Fibroblast of villous mesenchyme (primary cell): ENCODE measurements at regions not wholly inside any gene's neighbourhood (a gene's known extent, or its start where the extent isn't known, plus 50 kb on each side); places are given as distances from the start of the nearest gene placed in this dataset.

Experiments used
- DNase-seq: peaks from one replicate; pipeline ENCODE4 v3.0.0-alpha.2; 2010; ENCODE audit warnings: low read depth
- H3K4me3 ChIP-seq: 2 replicates; pipeline ENCODE4 v1.5.1; 2011; ENCODE audit warnings: low read depth, mild to moderate bottlenecking, low read length
- TF ChIP-seq, protein P1 (sequence below): IDR thresholded peaks from 2 replicates; pipeline ENCODE4 v1.5.1; 2012; ENCODE audit warnings: low read depth, mild to moderate bottlenecking, low read length; ENCODE audit not compliant: insufficient read depth

DNA sequence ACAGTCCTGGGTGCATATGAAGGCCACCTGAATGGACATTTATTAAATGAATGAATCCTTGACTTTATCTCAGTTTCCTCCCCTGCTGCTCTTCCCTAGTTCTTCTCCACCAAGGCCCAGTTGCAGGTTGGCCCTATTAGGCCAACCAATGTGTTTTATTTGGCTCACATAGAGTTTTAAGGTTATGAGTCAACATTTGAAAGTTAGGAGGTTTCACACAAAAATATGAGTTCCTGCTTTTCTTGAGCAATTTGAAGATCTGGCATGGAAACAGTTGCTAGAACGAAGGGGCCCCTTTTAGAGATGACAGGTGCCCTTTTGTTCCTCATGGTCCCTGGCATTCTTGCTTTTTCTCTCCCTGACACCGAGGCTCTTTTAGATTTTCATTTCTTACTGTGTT, 83.0 kb upstream of the PDZRN3 start:
- H3K4me3 ChIP-seq: no peak overlapping the region
- TF ChIP-seq, protein P1, sequence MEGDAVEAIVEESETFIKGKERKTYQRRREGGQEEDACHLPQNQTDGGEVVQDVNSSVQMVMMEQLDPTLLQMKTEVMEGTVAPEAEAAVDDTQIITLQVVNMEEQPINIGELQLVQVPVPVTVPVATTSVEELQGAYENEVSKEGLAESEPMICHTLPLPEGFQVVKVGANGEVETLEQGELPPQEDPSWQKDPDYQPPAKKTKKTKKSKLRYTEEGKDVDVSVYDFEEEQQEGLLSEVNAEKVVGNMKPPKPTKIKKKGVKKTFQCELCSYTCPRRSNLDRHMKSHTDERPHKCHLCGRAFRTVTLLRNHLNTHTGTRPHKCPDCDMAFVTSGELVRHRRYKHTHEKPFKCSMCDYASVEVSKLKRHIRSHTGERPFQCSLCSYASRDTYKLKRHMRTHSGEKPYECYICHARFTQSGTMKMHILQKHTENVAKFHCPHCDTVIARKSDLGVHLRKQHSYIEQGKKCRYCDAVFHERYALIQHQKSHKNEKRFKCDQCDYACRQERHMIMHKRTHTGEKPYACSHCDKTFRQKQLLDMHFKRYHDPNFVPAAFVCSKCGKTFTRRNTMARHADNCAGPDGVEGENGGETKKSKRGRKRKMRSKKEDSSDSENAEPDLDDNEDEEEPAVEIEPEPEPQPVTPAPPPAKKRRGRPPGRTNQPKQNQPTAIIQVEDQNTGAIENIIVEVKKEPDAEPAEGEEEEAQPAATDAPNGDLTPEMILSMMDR: no peak
- DNase-seq: no peak

GRCh38 chr3:73706771-73707170, 82.0 kb upstream of the PDZRN3 start:
- no peak for DNase-seq
- TF ChIP-seq, protein P1: no peak
- no peak overlapping the region for H3K4me3 ChIP-seq

DNA sequence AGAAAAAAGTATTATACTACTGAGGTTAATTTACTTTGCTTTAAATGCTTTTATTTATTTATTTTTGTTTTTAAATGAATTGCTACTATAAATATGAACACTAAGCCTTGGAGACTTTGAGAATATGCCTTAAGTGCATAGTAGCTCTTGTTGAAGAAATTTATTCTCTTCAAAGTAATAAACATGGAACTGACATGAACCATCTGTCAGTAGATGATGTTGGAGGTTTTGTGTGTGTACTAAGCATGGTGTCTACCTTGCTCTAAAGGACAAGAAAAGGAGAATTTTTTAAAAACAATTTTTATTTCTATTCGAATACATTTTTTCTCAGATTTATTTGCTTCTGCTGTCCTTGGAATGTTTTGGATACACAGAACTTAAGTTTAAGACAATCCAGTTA, 81.1 kb upstream of the PDZRN3 start:
- H3K4me3 ChIP-seq: no peak overlapping the region
- TF ChIP-seq, protein P1: no peak
- DNase-seq: no peak

DNA sequence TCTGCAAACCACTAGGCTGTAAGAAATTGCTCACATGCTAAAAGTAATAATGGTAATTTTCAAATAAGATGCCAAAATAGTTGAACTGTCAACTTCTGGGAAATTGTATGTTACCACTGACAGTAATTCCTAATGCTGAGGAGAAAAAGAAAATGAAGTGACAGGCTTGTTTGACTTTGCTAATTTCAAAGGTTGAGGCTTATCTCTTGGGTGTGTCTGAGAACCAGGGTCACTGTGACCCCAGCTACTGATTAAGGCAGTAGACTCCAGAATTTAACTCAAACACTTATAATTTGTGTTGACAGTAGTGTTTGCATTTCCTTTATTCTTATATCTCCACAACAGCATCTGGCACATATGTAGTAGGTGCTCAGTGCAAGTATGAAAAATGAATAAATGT, 74.6 kb upstream of the PDZRN3 start:
- DNase-seq: no peak
- no peak overlapping the region for H3K4me3 ChIP-seq
- TF ChIP-seq, protein P1: no peak

- no peak for DNase-seq
- TF ChIP-seq, protein P1: no peak
- no peak overlapping the region for H3K4me3 ChIP-seq
Measured at GRCh38 chr3:73697020-73697419, 72.3 kb upstream of the PDZRN3 start.

DNA sequence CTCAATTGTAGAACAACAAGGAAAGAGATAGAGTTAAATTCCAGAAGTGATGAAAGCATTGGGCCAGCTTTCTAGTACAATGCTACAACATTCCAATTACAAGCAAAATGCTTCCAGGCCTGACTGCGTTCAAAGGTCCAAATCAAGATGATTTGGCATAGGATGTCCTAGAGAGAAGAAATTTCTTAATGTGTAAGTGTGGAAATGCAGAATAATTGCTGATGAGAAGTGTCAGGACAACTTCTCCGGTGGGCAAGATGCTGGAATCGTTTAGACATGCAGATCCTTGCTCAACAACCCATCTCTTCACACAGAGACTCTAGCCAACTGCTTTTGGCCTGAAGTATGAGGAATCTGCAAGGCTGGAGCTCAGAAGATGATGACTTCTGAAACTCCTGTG, 71.1 kb upstream of the PDZRN3 start:
- no peak overlapping the region for H3K4me3 ChIP-seq
- TF ChIP-seq, protein P1: no peak
- no peak for DNase-seq

DNA sequence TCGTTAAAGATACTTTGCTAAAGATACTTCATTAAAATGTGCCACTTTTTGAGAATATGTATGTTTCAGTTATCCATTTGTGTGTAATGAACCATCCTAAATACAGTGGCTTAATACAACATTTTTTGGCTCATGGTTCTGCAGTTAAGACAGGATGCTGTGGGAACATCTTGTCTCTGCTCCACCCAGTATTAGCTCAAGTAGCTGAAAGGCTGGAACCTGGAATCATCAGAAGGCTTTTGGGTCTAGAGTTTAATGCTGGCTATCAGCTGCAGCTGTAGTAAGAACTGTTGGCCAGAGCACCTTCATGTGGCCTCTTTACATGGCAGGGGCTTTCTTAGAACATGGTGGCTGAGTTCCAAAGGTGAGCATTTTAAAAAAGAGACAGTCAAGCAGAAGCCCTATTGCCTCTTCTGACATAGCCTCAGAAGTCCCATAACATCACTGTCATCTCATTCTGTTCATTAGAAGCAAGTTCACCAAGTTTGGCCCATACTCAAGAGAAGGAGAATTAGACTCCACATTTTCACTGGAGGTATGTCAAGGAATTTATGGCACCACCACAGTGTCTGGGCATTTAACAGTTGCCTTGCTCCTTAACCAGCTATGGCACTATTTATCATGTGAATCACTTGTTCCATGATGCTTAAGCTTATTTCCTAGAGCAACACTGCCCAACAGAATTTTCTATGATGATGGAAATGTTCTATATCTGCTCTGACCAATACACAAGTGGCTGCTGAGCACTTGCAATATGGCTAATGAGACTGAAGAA, 70.4 kb upstream of the PDZRN3 start:
- TF ChIP-seq, protein P1: no peak
- DNase-seq: no peak
- no peak overlapping the region for H3K4me3 ChIP-seq
